ENCODE measurements at regions not wholly inside any gene's neighbourhood (a gene's known extent, or its start where the extent isn't known, plus 50 kb on each side); places are given as distances from the start of the nearest gene placed in this dataset.

- H3K36me3 Mint-ChIP-seq (ENCODE audit: low read depth) = peaks cover 9% of the 10 kb centered on the region
- no peaks in the 10 kb centered on the region for H3K4me1 ChIP-seq (ENCODE audit: control insufficient read depth, insufficient read depth, low read length)
- no peaks in the 10 kb centered on the region for H3K27me3 Mint-ChIP-seq (ENCODE audit: insufficient read depth)
- no peaks in the 10 kb centered on the region for H3K27me3 ChIP-seq (ENCODE audit: control insufficient read depth, insufficient read depth, low read length, poor library complexity, severe bottlenecking)
- H3K9ac ChIP-seq (ENCODE audit: extremely low read depth, low read length, poor library complexity, severe bottlenecking) = no peak overlapping the region
- H3K9me3 Mint-ChIP-seq = peaks cover 51% of the 10 kb centered on the region
- H3K4me3 ChIP-seq (ENCODE audit: low read length) = peak overlapping the region; percentile 30
- H3K9me3 ChIP-seq (ENCODE audit: control insufficient read depth, low read length) = peaks cover 49% of the 10 kb centered on the region
- no peak for DNase-seq
- H3K36me3 ChIP-seq (ENCODE audit: control insufficient read depth, insufficient read depth, low read length) = no peaks in the 10 kb centered on the region
- no peak overlapping the region for H3K27ac ChIP-seq (ENCODE audit: low read depth, low read length)
- TF ChIP-seq, protein P1, sequence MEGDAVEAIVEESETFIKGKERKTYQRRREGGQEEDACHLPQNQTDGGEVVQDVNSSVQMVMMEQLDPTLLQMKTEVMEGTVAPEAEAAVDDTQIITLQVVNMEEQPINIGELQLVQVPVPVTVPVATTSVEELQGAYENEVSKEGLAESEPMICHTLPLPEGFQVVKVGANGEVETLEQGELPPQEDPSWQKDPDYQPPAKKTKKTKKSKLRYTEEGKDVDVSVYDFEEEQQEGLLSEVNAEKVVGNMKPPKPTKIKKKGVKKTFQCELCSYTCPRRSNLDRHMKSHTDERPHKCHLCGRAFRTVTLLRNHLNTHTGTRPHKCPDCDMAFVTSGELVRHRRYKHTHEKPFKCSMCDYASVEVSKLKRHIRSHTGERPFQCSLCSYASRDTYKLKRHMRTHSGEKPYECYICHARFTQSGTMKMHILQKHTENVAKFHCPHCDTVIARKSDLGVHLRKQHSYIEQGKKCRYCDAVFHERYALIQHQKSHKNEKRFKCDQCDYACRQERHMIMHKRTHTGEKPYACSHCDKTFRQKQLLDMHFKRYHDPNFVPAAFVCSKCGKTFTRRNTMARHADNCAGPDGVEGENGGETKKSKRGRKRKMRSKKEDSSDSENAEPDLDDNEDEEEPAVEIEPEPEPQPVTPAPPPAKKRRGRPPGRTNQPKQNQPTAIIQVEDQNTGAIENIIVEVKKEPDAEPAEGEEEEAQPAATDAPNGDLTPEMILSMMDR (conservative IDR thresholded peaks at IDR 0.05) = no peak
- no peak overlapping the region for H3K4me3 Mint-ChIP-seq
- peak overlapping the region; percentile 73 for H3K27ac Mint-ChIP-seq
- H3K4me1 Mint-ChIP-seq = peaks cover 8% of the 10 kb centered on the region
- 91% methylated on average over 2 of the region's 2 CpGs; no CpG with 5 or more reads in 1 of the 2 experiments for WGBS, 2 experiments (ENCODE audit: insufficient coverage in 1 of 2, insufficient read length in 1 of 2)
Measured at GRCh38 chr10:64952042-64952441, 1430.8 kb downstream of the REEP3 start.

DNA sequence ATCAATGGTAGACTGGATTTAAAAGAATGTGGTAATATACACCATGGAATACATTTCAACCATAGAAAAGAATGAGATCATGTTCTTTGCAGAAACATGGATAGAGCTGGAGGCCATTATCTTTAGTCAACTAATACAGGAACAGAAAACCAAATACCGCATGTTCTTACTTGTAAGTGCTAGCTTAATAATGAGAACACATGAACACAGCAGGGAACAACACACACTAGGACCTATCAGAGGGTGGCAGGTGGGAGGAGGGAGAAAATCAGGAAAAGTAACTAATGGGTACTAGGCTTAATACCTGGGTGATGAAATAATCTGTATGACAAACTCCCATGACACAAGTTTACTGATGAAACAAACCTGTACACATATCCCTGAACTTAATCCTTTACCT lies 1435.2 kb downstream of the REEP3 start:
- Mint-ChIP-seq H3K4me1 (peaks cover 8% of the 10 kb centered on the region), H3K4me3 (no peak overlapping the region), H3K27me3 (ENCODE audit: insufficient read depth) (no peaks in the 10 kb centered on the region), H3K9me3 (peaks cover 35% of the 10 kb centered on the region), H3K36me3 (ENCODE audit: low read depth) (peaks cover 7% of the 10 kb centered on the region), H3K27ac (no peak overlapping the region)
- H3K4me3 ChIP-seq (ENCODE audit: low read length) = no peak overlapping the region
- DNase-seq = no peak
- no peak overlapping the region for H3K27ac ChIP-seq (ENCODE audit: low read depth, low read length)
- 100% methylated on average over 1 of the region's 1 CpG; no CpG with 5 or more reads in 1 of the 2 experiments for WGBS, 2 experiments (ENCODE audit: insufficient coverage in 1 of 2, insufficient read length in 1 of 2)
- H3K4me1 ChIP-seq (ENCODE audit: control insufficient read depth, insufficient read depth, low read length) = no peaks in the 10 kb centered on the region
- TF ChIP-seq, protein P1 (conservative IDR thresholded peaks at IDR 0.05) = no peak
- H3K27me3 ChIP-seq (ENCODE audit: control insufficient read depth, insufficient read depth, low read length, poor library complexity, severe bottlenecking) = no peaks in the 10 kb centered on the region
- peaks cover 30% of the 10 kb centered on the region for H3K9me3 ChIP-seq (ENCODE audit: control insufficient read depth, low read length)
- no peaks in the 10 kb centered on the region for H3K36me3 ChIP-seq (ENCODE audit: control insufficient read depth, insufficient read depth, low read length)
- H3K9ac ChIP-seq (ENCODE audit: extremely low read depth, low read length, poor library complexity, severe bottlenecking) = no peak overlapping the region

DNA sequence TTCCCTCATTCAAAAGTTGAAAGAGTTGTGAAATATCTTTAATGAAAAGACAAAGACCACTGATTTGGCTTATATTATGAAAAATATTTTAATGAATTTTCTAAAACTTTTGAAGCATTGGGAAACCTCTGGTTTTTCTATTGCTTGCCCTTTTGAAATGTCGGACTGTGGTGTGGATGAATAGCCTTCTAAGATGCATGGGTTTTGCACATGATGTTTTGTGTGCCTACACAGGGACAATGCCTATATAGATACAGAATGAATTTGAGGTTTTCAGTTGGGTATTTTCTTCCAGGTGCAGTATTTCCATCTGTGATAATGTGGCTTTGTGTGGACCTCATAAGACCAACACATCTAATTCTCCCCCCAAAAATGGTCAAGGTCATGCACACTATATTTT lies 1437.9 kb downstream of the REEP3 start:
- DNase-seq = no peak
- Histone ChIP-seq H3K9ac (ENCODE audit: extremely low read depth, low read length, poor library complexity, severe bottlenecking) (no peak overlapping the region), H3K4me3 (ENCODE audit: low read length) (no peak overlapping the region), H3K27ac (ENCODE audit: low read depth, low read length) (no peak overlapping the region), H3K36me3 (ENCODE audit: control insufficient read depth, insufficient read depth, low read length) (no peaks in the 10 kb centered on the region), H3K4me1 (ENCODE audit: control insufficient read depth, insufficient read depth, low read length) (no peaks in the 10 kb centered on the region), H3K9me3 (ENCODE audit: control insufficient read depth, low read length) (peaks cover 29% of the 10 kb centered on the region), H3K27me3 (ENCODE audit: control insufficient read depth, insufficient read depth, low read length, poor library complexity, severe bottlenecking) (no peaks in the 10 kb centered on the region)
- Mint-ChIP-seq H3K27me3 (ENCODE audit: insufficient read depth) (no peaks in the 10 kb centered on the region), H3K36me3 (ENCODE audit: low read depth) (peaks cover 3% of the 10 kb centered on the region), H3K4me1 (no peaks in the 10 kb centered on the region), H3K27ac (no peak overlapping the region), H3K9me3 (peaks cover 9% of the 10 kb centered on the region), H3K4me3 (no peak overlapping the region)
- TF ChIP-seq, protein P1 (conservative IDR thresholded peaks at IDR 0.05) = no peak
- WGBS, 2 experiments (ENCODE audit: insufficient coverage in 1 of 2, insufficient read length in 1 of 2) = 94 to 100% methylated on average over 1 of the region's 1 CpG
